ENCODE measurements at regions not wholly inside any gene's neighbourhood (a gene's known extent, or its start where the extent isn't known, plus 50 kb on each side); places are given as distances from the start of the nearest gene placed in this dataset.

DNA sequence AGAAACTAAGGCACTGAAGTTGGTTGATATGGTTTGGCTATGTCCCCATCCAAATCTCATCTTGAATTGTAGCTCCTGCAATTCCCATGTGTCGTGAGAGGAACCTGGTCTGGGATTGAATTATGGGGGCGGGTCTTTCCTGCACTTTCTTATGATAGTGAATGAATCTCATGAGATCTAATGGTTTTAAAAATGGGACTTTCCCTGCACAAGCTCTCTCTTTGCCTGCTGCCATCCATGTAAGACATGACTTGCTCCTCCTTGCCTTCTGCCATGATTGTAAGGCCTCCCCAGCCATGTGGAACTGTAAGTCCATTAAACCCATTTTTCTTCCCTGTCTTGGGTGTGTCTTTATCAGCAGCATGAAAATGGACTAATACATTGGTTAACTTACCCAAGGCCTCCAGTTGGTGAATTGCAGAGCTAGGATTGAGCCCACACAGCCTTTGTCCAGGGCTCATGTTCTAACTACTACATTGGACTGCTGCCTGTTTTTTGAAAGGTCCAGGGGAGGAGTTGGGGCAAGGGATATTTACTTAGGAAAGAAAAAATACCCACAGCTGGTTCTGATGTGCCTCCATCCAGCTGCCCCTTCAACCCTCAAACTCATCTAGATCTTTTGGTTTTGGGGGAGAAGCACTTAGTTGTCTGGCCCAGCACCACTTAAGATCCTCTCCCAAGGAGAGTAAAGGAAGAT, 107.8 kb upstream of the NAV2 start (continued):
- TF ChIP-seq, protein P1, sequence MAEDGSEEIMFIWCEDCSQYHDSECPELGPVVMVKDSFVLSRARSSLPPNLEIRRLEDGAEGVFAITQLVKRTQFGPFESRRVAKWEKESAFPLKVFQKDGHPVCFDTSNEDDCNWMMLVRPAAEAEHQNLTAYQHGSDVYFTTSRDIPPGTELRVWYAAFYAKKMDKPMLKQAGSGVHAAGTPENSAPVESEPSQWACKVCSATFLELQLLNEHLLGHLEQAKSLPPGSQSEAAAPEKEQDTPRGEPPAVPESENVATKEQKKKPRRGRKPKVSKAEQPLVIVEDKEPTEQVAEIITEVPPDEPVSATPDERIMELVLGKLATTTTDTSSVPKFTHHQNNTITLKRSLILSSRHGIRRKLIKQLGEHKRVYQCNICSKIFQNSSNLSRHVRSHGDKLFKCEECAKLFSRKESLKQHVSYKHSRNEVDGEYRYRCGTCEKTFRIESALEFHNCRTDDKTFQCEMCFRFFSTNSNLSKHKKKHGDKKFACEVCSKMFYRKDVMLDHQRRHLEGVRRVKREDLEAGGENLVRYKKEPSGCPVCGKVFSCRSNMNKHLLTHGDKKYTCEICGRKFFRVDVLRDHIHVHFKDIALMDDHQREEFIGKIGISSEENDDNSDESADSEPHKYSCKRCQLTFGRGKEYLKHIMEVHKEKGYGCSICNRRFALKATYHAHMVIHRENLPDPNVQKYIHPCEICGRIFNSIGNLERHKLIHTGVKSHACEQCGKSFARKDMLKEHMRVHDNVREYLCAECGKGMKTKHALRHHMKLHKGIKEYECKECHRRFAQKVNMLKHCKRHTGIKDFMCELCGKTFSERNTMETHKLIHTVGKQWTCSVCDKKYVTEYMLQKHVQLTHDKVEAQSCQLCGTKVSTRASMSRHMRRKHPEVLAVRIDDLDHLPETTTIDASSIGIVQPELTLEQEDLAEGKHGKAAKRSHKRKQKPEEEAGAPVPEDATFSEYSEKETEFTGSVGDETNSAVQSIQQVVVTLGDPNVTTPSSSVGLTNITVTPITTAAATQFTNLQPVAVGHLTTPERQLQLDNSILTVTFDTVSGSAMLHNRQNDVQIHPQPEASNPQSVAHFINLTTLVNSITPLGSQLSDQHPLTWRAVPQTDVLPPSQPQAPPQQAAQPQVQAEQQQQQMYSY (CRISPR knock-in tag; IDR thresholded peaks at IDR 0.05): no peak
- no peak for TF ChIP-seq POLR2AphosphoS5 (IDR thresholded peaks at IDR 0.05; ENCODE audit: low read length)
- TF ChIP-seq BACH1 (IDR thresholded peaks at IDR 0.05; ENCODE audit: borderline replicate concordance): no peak
- no peak for TF ChIP-seq SUPT20H (IDR thresholded peaks at IDR 0.05; ENCODE audit: borderline replicate concordance, control insufficient read depth, low read depth, low read length)
- no peak for TF ChIP-seq SPI1 (IDR thresholded peaks at IDR 0.05; ENCODE audit: borderline replicate concordance, insufficient read depth, low read depth, low read length)
- no peak for TF ChIP-seq TAF1 (IDR thresholded peaks at IDR 0.05; ENCODE audit: borderline replicate concordance, low read depth, low read length)

DNA sequence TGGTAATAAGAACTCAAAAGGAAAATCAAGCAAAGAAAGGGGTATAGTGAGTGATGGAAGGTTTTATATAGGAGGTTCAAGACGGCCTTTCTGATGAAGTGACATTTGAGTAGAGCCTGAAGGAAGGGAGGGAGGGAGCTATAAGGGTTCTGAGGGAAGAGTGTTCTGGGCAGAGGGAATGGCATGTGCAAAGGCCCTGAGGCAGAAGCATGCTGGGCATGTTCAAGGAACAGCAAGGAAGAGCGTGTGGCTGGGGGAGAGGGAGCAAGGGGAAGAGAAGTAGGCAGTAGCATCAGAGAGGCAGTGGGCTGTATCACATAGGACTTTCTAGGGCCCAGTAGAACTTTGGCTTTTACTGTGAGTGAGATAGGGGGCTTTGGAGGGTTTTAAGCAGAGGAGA, 108.9 kb upstream of the NAV2 start:
- ChIA-PET CTCF (no interaction called here), RAD21 (ENCODE audit: unreplicated experiment) (no interaction called here), POLR2A (no interaction called here), SMC1A (ENCODE audit: uncharacterized antibody, unreplicated experiment) (no interaction called here)
- no peak overlapping the region for H3K27ac ChIP-seq (ENCODE audit: control insufficient read depth, insufficient read depth)
- no peak overlapping the region for H3K9ac ChIP-seq (ENCODE audit: control insufficient read depth, insufficient read depth, low read length)
- WGBS (ENCODE audit: insufficient coverage, insufficient replicate concordance, low lambda C conversion rate, missing lambda C conversion rate): 23% methylated on average over 2 of the region's 2 CpGs
- no peak overlapping the region for H3K4me2 ChIP-seq (ENCODE audit: control insufficient read depth, insufficient read depth)
- in situ Hi-C loops (cut with MboI) (no loop called here), intact Hi-C loops (cut with micrococcal nuclease; ENCODE audit: unreplicated experiment) (no loop called here)
- no peaks in the 10 kb centered on the region for H3K79me2 ChIP-seq (ENCODE audit: control insufficient read depth, insufficient read depth, low read length)
- DNase-seq (ENCODE audit: low read depth, low spot score) (no peak), ATAC-seq (no peak), FAIRE-seq (no peak)
- no TSS peak for BruUV-seq (replicated peaks)
- H3K36me3 ChIP-seq (ENCODE audit: control insufficient read depth in 2 of 2, insufficient read depth in 2 of 2, low read length in 1 of 2): no peaks in the 10 kb centered on the region
- H4K20me1 ChIP-seq (ENCODE audit: control insufficient read depth, insufficient read depth): no peaks in the 10 kb centered on the region
- H3K27me3 ChIP-seq (replicated peaks in 1 of 2; ENCODE audit: control insufficient read depth in 2 of 2, insufficient read depth in 2 of 2, low read length in 1 of 2): no peaks in the 10 kb centered on the region; a peak in 1 of 4 replicates
- no peak overlapping the region for H3K4me3 ChIP-seq
- no peaks in the 10 kb centered on the region for H3K9me3 ChIP-seq (replicated peaks; ENCODE audit: control insufficient read depth, insufficient read depth, low read length)
- H2AFZ ChIP-seq (ENCODE audit: control insufficient read depth, low read depth, low read length): no peak overlapping the region
- no peaks in the 10 kb centered on the region for H3K4me1 ChIP-seq (ENCODE audit: control insufficient read depth, insufficient read depth, low read length)
- no peak for TF ChIP-seq EP300 (IDR thresholded peaks at IDR 0.05; ENCODE audit: borderline replicate concordance in 1 of 2, control insufficient read depth in 1 of 2, low read depth in 2 of 2, low read length in 2 of 2)
- TF ChIP-seq, protein P2, sequence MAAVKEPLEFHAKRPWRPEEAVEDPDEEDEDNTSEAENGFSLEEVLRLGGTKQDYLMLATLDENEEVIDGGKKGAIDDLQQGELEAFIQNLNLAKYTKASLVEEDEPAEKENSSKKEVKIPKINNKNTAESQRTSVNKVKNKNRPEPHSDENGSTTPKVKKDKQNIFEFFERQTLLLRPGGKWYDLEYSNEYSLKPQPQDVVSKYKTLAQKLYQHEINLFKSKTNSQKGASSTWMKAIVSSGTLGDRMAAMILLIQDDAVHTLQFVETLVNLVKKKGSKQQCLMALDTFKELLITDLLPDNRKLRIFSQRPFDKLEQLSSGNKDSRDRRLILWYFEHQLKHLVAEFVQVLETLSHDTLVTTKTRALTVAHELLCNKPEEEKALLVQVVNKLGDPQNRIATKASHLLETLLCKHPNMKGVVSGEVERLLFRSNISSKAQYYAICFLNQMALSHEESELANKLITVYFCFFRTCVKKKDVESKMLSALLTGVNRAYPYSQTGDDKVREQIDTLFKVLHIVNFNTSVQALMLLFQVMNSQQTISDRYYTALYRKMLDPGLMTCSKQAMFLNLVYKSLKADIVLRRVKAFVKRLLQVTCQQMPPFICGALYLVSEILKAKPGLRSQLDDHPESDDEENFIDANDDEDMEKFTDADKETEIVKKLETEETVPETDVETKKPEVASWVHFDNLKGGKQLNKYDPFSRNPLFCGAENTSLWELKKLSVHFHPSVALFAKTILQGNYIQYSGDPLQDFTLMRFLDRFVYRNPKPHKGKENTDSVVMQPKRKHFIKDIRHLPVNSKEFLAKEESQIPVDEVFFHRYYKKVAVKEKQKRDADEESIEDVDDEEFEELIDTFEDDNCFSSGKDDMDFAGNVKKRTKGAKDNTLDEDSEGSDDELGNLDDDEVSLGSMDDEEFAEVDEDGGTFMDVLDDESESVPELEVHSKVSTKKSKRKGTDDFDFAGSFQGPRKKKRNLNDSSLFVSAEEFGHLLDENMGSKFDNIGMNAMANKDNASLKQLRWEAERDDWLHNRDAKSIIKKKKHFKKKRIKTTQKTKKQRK (IDR thresholded peaks at IDR 0.05; ENCODE audit: low read depth, low read length): no peak
- TF ChIP-seq, protein P3, sequence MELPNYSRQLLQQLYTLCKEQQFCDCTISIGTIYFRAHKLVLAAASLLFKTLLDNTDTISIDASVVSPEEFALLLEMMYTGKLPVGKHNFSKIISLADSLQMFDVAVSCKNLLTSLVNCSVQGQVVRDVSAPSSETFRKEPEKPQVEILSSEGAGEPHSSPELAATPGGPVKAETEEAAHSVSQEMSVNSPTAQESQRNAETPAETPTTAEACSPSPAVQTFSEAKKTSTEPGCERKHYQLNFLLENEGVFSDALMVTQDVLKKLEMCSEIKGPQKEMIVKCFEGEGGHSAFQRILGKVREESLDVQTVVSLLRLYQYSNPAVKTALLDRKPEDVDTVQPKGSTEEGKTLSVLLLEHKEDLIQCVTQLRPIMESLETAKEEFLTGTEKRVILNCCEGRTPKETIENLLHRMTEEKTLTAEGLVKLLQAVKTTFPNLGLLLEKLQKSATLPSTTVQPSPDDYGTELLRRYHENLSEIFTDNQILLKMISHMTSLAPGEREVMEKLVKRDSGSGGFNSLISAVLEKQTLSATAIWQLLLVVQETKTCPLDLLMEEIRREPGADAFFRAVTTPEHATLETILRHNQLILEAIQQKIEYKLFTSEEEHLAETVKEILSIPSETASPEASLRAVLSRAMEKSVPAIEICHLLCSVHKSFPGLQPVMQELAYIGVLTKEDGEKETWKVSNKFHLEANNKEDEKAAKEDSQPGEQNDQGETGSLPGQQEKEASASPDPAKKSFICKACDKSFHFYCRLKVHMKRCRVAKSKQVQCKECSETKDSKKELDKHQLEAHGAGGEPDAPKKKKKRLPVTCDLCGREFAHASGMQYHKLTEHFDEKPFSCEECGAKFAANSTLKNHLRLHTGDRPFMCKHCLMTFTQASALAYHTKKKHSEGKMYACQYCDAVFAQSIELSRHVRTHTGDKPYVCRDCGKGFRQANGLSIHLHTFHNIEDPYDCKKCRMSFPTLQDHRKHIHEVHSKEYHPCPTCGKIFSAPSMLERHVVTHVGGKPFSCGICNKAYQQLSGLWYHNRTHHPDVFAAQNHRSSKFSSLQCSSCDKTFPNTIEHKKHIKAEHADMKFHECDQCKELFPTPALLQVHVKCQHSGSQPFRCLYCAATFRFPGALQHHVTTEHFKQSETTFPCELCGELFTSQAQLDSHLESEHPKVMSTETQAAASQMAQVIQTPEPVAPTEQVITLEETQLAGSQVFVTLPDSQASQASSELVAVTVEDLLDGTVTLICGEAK (IDR thresholded peaks at IDR 0.05; ENCODE audit: borderline replicate concordance): no peak

Data from GM12878 (cell line).